MM.1S (cell line): ENCODE measurements at regions not wholly inside any gene's neighbourhood (a gene's known extent, or its start where the extent isn't known, plus 50 kb on each side); places are given as distances from the start of the nearest gene placed in this dataset.

ENCODE experiments used
- DNase-seq: peaks from one replicate; pipeline ENCODE4 v3.0.0-alpha.2; 2015
- H2AFZ ChIP-seq: fragments of 300-600 bp; sonication (generic); 2 replicates; pipeline ENCODE4 v1.6.0; 2016; ENCODE audit warnings: antibody characterized with exemption, low read length
- H3F3A ChIP-seq: fragments of 300-600 bp; sonication (generic); 2 replicates; pipeline ENCODE4 v1.6.1; 2016; ENCODE audit warnings: mild to moderate bottlenecking, antibody characterized with exemption, low read length, moderate library complexity, mixed read lengths; ENCODE audit not compliant: insufficient read depth
- H3K27ac ChIP-seq: fragments of 300-600 bp; sonication (generic); 2 replicates; pipeline ENCODE4 v1.5.1; 2016; ENCODE audit warnings: mild to moderate bottlenecking, low read length
- H3K27me3 ChIP-seq: fragments of 300-600 bp; sonication (generic); replicated peaks from 2 replicates; pipeline ENCODE4 v1.6.0; 2016; ENCODE audit warnings: low read length; ENCODE audit not compliant: insufficient read depth
- H3K36me3 ChIP-seq: fragments of 300-600 bp; sonication (generic); replicated peaks from 2 replicates; pipeline ENCODE4 v1.6.1; 2016; ENCODE audit warnings: mild to moderate bottlenecking, low read length, mixed read lengths; ENCODE audit not compliant: insufficient read depth
- H3K4me1 ChIP-seq: fragments of 300-600 bp; sonication (generic); 2 replicates; pipeline ENCODE4 v1.6.1; 2016; ENCODE audit warnings: low read length, mixed read lengths
- H3K4me2 ChIP-seq: fragments of 300-600 bp; sonication (generic); 2 replicates; pipeline ENCODE4 v1.6.0; 2016; ENCODE audit warnings: low read depth, low read length
- H3K4me3 ChIP-seq: fragments of 300-600 bp; sonication (generic); 2 replicates; pipeline ENCODE4 v1.5.1; 2016; ENCODE audit warnings: low read length, mixed read lengths
- H3K79me2 ChIP-seq: fragments of 300-600 bp; sonication (generic); 2 replicates; pipeline ENCODE4 v1.6.1; 2016; ENCODE audit warnings: mixed run types, low read length, mixed read lengths
- H3K9ac ChIP-seq: fragments of 300-600 bp; sonication (generic); 2 replicates; pipeline ENCODE4 v1.6.1; 2016; ENCODE audit warnings: low read length, mixed read lengths
- H3K9me2 ChIP-seq: fragments of 300-600 bp; sonication (generic); replicated peaks from 2 replicates; pipeline ENCODE4 v1.6.1; 2016; ENCODE audit warnings: mild to moderate bottlenecking, low read length, mixed read lengths; ENCODE audit not compliant: insufficient read depth
- H3K9me3 ChIP-seq: fragments of 300-600 bp; sonication (generic); replicated peaks from 2 replicates; pipeline ENCODE4 v1.6.1; 2016; ENCODE audit warnings: mild to moderate bottlenecking, low read length, mixed read lengths; ENCODE audit not compliant: insufficient read depth
- H4K20me1 ChIP-seq: fragments of 300-600 bp; sonication (generic); 2 replicates; pipeline ENCODE4 v1.6.1; 2016; ENCODE audit warnings: mild to moderate bottlenecking, low read length, moderate library complexity, mixed read lengths; ENCODE audit not compliant: insufficient read depth
- CTCF ChIP-seq: fragments of 300-600 bp; sonication (generic); IDR thresholded peaks from 2 replicates; pipeline ENCODE4 v1.5.1; 2016; ENCODE audit warnings: antibody characterized with exemption, low read length, mixed read lengths
- EZH2 ChIP-seq: fragments of 300-600 bp; sonication (generic); optimal IDR thresholded peaks from 2 replicates; pipeline ENCODE3; 2017; ENCODE audit warnings: low read depth, mild to moderate bottlenecking, antibody characterized with exemption, low read length, mixed read lengths
- EZH2phosphoT487 ChIP-seq: fragments of 300-600 bp; sonication (generic); IDR thresholded peaks from 2 replicates; pipeline ENCODE4 v1.6.1; 2018; ENCODE audit warnings: antibody characterized with exemption, low read length

DNA sequence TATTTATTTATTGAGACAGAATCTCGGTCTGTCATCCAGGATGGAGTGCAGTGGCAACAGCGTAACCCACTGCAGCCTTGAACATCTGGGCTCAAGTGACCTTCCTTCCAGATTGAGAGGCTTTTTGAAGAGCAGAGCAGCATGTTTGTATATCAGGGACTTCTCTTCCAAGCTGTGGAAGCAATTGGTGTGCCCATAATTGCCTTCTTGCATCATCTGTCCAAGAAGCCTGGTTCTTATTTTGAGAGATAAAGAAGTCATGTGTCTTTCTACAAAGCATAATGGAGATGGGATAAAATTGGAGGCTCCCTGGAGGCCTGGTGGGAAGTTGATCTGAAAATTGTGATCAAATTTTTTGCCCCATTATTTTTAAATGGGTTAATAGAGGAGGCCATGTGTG lies 183.8 kb upstream of the MCTP2 start:
- Histone ChIP-seq H3K4me3 (no peak overlapping the region), H3K4me1 (no peaks in the 10 kb centered on the region), H3K36me3 (no peaks in the 10 kb centered on the region), H3K27ac (no peak overlapping the region), H3K9me2 (no peaks in the 10 kb centered on the region), H3F3A (no peaks in the 10 kb centered on the region), H3K9ac (no peak overlapping the region), H3K79me2 (no peaks in the 10 kb centered on the region), H2AFZ (no peak overlapping the region), H3K4me2 (no peak overlapping the region), H3K27me3 (no peaks in the 10 kb centered on the region), H3K9me3 (no peaks in the 10 kb centered on the region), H4K20me1 (no peaks in the 10 kb centered on the region)
- no peak for TF ChIP-seq EZH2phosphoT487
- no peak for TF ChIP-seq CTCF
- TF ChIP-seq EZH2 = no peak
- no peak for DNase-seq

GRCh38 chr15:94042180-94042928 lies 189.0 kb upstream of the MCTP2 start:
- H3K9me2 ChIP-seq = no peaks in the 10 kb centered on the region
- no peaks in the 10 kb centered on the region for H3K79me2 ChIP-seq
- no peaks in the 10 kb centered on the region for H3K4me1 ChIP-seq
- H3F3A ChIP-seq = no peaks in the 10 kb centered on the region
- H3K4me2 ChIP-seq = no peak overlapping the region
- no peaks in the 10 kb centered on the region for H3K9me3 ChIP-seq
- no peaks in the 10 kb centered on the region for H3K36me3 ChIP-seq
- H4K20me1 ChIP-seq = no peaks in the 10 kb centered on the region
- H3K27ac ChIP-seq = no peak overlapping the region
- H3K4me3 ChIP-seq = no peak overlapping the region
- H3K27me3 ChIP-seq = no peaks in the 10 kb centered on the region
- TF ChIP-seq CTCF = no peak
- no peak for TF ChIP-seq EZH2
- no peak for TF ChIP-seq EZH2phosphoT487
- no peak overlapping the region for H2AFZ ChIP-seq
- H3K9ac ChIP-seq = no peak overlapping the region
- no peak for DNase-seq

- Histone ChIP-seq H2AFZ (no peak overlapping the region), H3K4me3 (no peak overlapping the region), H3F3A (no peaks in the 10 kb centered on the region), H3K9me3 (no peaks in the 10 kb centered on the region), H3K27ac (no peak overlapping the region), H4K20me1 (no peaks in the 10 kb centered on the region), H3K4me2 (no peak overlapping the region), H3K27me3 (no peaks in the 10 kb centered on the region), H3K9me2 (no peaks in the 10 kb centered on the region), H3K36me3 (no peaks in the 10 kb centered on the region), H3K4me1 (no peaks in the 10 kb centered on the region), H3K79me2 (no peaks in the 10 kb centered on the region), H3K9ac (no peak overlapping the region)
- no peak for TF ChIP-seq EZH2phosphoT487
- no peak for TF ChIP-seq EZH2
- no peak for TF ChIP-seq CTCF
- no peak for DNase-seq
Observed at GRCh38 chr15:94041746-94042145, 189.6 kb upstream of the MCTP2 start.
